SKM-1 (cell line): ENCODE measurements at regions not wholly inside any gene's neighbourhood (a gene's known extent, or its start where the extent isn't known, plus 50 kb on each side); places are given as distances from the start of the nearest gene placed in this dataset.

Experiments
- DNase-seq: peaks from one replicate; lab custom pipeline; 2025; ENCODE audit not compliant: unreplicated experiment; lab: John Stamatoyannopoulos, UW

- no peak for DNase-seq
Observed at GRCh38 chr3:16658004-16658924, 53.0 kb upstream of the DAZL start.

DNA sequence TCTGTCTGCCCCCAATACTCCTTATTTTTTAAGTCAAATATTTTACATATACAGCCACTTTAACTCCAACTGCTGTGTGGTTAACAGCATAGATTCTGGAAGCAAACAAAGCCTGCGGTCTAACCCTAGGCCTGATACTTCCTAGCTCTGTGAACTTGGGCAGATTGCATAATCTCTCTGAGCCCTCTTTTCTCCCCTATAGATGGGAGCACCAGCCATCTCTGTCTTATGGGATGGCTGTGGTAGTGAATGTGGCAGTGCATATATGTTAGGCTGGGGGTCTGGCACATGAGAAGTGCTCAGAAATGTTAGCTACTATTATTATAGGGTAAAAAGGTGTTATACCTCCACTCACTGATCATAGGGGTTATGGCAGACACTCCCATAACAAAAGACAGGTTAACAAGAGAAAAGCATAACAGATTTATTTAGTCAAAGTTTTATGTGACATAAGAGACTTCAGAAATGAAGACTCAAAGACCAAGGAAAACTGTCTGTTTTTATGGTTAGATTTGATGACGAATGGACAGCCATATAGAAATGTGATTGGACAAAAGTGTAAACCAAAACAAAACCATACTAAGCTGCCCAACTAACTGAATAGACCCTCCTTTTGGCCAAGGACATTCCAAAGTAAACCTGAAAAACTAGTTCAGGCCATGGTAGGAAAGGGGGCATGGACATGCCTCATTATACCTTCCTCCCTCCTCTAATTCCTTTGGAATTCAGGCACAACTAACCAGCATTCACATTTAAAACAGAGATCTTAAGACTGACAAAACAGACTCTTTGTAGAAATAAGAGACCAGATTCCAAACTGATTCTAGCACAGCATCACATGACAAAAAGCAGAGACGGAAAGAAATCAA lies 53.9 kb upstream of the DAZL start:
- peak; percentile 29 for DNase-seq

- DNase-seq: no peak
Observed at GRCh38 chr3:16663854-16664712, 58.9 kb upstream of the DAZL start.

GRCh38 chr3:16665282-16665741 lies 60.1 kb upstream of the DAZL start:
- no peak for DNase-seq

DNA sequence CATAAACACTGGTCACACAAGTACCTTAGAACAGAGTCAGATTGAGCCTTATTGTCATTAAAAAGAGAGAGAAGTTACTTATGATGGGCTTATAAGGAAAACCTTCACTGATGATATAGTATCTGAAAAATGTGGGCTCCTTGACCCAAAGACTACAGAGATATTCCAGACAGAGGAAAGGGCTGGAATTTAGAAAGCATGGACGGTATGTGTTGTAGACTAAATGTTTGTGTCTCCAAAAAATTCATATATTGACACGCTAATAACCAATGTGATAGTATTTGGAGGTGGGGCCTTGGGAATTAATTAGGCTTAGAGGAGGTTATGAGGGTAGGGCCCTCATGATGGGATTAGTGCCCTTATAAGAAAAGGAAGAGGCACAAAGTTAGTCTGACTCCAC lies 61.0 kb upstream of the DAZL start:
- no peak for DNase-seq

- DNase-seq: no peak
Observed at GRCh38 chr3:16667633-16668032, 62.4 kb upstream of the DAZL start.

GRCh38 chr3:16668776-16669545 lies 63.7 kb upstream of the DAZL start:
- no peak for DNase-seq

GRCh38 chr3:16670191-16670590 lies 65.0 kb upstream of the DAZL start:
- no peak for DNase-seq

GRCh38 chr3:16671690-16672089 lies 66.5 kb upstream of the DAZL start:
- DNase-seq: no peak

DNA sequence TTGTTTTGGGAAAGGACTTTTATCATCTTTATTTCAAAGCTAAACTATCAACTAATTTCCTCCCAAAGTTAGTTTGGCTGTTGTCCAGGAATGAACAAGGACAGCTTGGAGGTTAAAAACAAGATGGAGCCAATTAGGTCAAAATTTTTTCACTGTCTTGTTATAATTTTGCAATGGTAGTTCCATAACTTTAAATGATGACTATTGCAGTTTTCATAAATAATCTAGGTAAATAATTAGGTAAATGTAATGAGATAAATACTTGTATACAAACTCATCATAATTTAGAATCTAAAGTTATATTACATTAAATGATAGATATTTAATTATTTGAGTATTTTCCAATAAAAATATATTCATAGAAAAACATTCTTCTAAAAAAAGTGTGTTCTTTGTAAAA lies 68.3 kb upstream of the DAZL start:
- no peak for DNase-seq

DNA sequence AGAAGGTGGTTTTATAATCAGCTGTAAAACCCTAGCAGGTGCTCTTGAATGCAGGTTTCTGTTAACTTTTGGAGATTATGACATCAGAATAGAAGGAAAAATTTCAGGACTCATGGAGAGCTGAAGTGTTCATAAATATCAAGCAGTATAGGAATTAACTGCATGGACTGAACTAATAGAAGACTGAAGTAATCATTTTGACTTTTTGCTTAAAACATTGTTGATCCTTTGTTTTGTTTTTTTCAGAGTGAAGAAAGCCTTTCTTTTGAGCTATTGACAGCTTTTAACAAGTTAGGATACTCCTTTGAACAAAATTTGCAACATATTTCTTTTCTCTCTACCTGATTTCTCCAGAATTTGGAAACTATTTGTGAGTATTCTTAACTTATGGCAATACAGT lies 70.6 kb upstream of the DAZL start:
- DNase-seq: no peak

DNA sequence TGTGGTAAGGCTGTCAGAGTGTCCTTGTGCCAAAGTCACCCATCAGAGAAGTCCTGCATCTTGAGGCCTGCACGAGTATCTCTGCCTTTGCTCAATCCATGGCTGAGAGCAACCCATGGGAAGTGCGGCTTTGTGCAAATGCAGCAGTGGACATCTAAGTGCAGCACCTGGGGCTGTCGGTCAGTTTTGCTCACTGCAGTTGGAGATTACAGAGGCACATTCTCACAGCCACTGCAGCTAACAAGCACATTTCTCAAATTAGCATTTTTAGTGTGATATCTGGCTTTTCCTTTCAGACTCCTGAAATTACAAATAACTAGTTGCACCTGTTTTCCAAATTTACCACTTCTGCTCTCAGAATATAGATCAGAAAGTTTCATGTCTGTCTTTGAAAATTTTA lies 81.5 kb upstream of the DAZL start:
- no peak for DNase-seq

DNA sequence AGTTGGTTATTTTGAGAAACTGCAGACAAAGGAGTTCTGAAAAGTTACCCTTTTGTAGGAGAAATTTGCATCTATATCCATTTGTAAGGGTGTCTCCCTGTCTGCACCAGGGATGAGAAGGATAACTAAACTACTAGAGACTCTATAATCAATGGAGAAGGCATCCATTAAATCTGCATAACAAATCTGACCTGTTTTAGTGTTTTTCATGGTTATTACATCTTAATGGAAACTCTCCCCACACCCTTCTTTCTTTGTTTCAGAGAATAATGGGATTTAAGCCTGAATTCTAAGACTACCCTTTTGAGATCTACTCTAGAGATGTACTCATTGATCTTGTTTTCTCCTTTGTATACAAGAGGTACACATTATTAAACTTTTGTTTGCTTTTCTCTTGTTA lies 82.0 kb upstream of the DAZL start:
- no peak for DNase-seq

DNA sequence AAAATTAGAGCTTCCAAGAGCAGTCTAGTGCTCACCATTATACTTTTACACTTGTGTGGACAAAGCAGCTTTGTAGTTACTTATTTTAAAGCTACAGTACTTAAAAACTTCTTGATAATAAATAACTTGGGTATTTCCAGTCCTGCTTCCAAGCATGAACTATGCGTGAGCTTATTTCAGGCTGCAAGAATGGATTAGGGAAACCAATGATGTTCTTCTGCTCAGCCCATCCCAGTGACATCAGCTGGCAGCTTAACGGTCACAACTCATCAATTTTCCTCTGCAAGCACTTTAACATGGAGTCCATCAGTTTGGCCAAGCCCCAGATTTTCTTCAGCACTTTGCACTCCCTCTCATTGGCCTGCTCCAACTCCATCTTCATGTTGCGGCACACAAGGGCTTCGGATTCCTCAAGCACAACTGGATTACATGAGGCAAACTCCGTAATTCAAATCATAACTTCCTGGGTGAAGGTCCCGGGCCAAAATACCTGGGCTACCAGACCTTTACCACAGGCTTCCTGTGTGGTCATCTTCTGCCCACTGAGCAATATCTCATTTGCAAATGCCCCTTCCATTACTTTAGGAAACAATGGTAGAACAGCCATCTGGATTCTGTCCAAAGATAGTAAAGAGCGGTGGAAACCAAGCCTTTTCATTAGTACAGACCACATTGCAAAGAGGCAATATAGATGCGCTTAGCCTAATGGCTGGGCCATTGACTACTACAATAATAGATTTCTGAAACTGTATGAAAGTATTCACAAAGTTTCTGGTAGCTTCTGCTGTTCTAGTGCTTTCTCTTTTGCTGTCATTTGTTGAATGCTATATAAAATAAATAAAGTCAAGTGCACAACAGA lies 87.5 kb upstream of the DAZL start:
- no peak for DNase-seq

- DNase-seq: no peak
Observed at GRCh38 chr3:16693820-16694219, 88.6 kb upstream of the DAZL start.

DNA sequence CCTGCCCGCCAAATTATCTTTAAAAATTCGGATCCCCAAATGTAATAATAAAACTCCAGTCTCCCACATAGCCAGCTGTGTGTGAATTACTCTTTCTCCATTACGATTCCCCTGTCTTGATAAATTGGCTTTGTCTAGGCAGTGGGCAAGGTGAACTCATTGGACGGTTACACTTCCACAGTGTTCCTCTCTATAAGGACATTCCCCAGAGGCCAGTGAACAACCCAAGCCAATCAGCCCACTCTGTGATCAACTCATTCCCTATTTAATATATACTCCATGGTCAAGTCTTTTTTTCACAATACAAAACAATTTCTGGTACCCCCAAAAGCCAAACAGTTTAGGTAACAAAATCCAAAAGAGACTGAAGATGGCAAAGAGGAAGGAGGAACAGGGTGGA lies 90.5 kb upstream of the DAZL start:
- no peak for DNase-seq

- DNase-seq: peak; percentile 52
Observed at GRCh38 chr3:16697443-16698147, 92.4 kb upstream of the DAZL start.

DNA sequence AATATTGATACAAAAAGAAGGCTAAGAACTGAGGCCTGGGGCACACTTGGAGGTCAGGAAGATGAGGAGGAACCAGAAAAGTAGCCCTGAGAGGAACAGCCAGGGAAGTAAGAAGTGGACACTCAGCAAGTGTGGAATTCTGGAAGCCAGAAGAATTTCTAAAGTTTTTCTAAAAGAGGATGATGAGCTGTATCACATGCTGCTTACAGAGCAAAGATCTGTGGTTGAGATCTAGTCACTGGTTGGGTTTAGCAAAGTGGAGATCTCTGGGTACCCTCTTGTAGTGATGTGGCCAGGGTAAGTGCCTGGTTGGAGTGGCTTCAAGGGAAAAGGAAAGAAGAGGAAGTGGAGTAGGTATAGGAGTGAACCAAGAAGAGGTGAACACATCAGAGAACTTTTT lies 95.4 kb upstream of the DAZL start:
- no peak for DNase-seq

DNA sequence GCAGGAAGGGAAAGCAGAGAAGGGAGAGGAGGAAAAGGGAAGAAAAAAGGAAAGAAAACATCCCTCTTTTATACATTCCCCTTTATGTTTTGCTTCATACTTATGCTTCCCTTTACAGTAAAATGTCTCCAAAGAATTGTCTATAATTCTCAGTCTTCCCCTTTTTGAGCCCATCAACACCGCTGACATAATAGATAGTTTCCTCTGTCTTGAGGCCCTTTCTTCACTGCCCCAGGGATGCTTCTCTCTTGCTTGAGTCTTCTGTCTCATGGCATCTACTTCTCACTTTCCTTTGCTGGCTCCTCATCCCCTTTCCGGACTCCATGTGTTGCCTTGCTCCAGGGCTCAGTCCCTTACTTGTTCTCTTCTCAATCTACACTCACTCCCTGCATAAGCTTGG lies 99.7 kb upstream of the DAZL start:
- peak; percentile 67 for DNase-seq
